ENCODE measurements at regions not wholly inside any gene's neighbourhood (a gene's known extent, or its start where the extent isn't known, plus 50 kb on each side); places are given as distances from the start of the nearest gene placed in this dataset.
A peak's percentile ranks its signal among the peaks of the same experiment; 100 is the strongest.

GRCh38 chr7:155930527-155930926 lies 118.3 kb upstream of the SHH start:
- H3K36me3 ChIP-seq: no peaks in the 10 kb centered on the region
- no peaks in the 10 kb centered on the region for H3K9me3 ChIP-seq
- TF ChIP-seq, protein P1, sequence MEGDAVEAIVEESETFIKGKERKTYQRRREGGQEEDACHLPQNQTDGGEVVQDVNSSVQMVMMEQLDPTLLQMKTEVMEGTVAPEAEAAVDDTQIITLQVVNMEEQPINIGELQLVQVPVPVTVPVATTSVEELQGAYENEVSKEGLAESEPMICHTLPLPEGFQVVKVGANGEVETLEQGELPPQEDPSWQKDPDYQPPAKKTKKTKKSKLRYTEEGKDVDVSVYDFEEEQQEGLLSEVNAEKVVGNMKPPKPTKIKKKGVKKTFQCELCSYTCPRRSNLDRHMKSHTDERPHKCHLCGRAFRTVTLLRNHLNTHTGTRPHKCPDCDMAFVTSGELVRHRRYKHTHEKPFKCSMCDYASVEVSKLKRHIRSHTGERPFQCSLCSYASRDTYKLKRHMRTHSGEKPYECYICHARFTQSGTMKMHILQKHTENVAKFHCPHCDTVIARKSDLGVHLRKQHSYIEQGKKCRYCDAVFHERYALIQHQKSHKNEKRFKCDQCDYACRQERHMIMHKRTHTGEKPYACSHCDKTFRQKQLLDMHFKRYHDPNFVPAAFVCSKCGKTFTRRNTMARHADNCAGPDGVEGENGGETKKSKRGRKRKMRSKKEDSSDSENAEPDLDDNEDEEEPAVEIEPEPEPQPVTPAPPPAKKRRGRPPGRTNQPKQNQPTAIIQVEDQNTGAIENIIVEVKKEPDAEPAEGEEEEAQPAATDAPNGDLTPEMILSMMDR (IDR thresholded peaks at IDR 0.05): no peak
- no peaks in the 10 kb centered on the region for H3K4me1 ChIP-seq
- intact Hi-C loops (cut with DNase I): no loop called here
- no peaks in the 10 kb centered on the region for H3K27me3 ChIP-seq
- no peak overlapping the region for H3K4me3 ChIP-seq
- peak in 1 of 2 donors; percentile 12 for DNase-seq (ENCODE audit: low spot score in 2 of 2)
- H3K27ac ChIP-seq: no peak overlapping the region

- no peaks in the 10 kb centered on the region for H3K4me1 ChIP-seq
- H3K27ac ChIP-seq: no peak overlapping the region
- TF ChIP-seq, protein P1 (IDR thresholded peaks at IDR 0.05): no peak
- H3K27me3 ChIP-seq: no peaks in the 10 kb centered on the region
- DNase-seq (ENCODE audit: low spot score in 2 of 2): peak in 1 of 2 donors; percentile 24
- H3K9me3 ChIP-seq: no peaks in the 10 kb centered on the region
- H3K4me3 ChIP-seq: no peak overlapping the region
- no peaks in the 10 kb centered on the region for H3K36me3 ChIP-seq
- intact Hi-C loops (cut with DNase I): no loop called here
Observed at GRCh38 chr7:155930061-155930460, 117.8 kb upstream of the SHH start.

DNA sequence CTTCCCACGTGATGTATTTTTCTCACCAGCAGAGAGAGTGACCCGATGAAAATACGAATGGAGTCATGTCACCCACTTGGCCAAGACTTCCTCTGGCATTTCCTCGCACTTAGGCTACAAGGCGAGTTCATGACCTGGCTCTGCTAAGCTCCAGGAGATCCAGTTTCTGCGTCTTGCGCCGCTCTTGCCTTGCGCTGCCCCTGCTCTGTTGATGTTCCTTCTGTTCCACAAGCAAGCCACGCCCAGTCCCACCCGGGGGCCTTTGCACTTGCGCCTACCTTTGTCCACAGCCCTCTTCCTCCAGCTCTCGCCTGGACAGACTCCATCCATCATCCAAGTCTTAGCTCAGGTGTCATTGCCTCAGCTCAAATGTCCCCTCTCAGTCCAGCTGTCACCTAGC lies 116.3 kb upstream of the SHH start:
- no peaks in the 10 kb centered on the region for H3K4me1 ChIP-seq
- peak in 1 of 2 donors; percentile 35 for DNase-seq (ENCODE audit: low spot score in 2 of 2)
- no peak overlapping the region for H3K4me3 ChIP-seq
- no peaks in the 10 kb centered on the region for H3K36me3 ChIP-seq
- TF ChIP-seq, protein P1 (IDR thresholded peaks at IDR 0.05): no peak
- no peaks in the 10 kb centered on the region for H3K9me3 ChIP-seq
- intact Hi-C loops (cut with DNase I): no loop called here
- H3K27ac ChIP-seq: no peak overlapping the region
- no peaks in the 10 kb centered on the region for H3K27me3 ChIP-seq

DNA sequence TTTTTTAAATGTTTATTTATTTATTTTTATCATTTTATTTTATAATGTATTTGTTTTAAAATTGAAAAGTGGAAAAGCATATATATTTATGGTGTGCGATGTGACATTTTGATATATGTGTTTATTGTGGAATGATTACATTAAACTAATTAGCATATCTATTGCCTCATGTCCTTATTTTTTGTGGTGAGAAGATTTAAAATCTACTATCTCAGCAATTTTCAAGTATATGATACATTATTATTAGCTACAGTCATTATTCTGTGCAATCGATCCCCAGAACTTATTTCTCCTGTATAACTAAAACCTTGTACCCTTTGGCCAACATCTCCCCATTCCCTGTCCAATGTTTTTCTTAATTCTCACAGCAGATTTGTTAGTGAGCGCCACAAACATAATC lies 115.6 kb upstream of the SHH start:
- Histone ChIP-seq H3K27ac (no peak overlapping the region), H3K9me3 (no peaks in the 10 kb centered on the region), H3K4me3 (no peak overlapping the region), H3K4me1 (no peaks in the 10 kb centered on the region), H3K27me3 (no peaks in the 10 kb centered on the region), H3K36me3 (no peaks in the 10 kb centered on the region)
- TF ChIP-seq, protein P1 (IDR thresholded peaks at IDR 0.05): no peak
- no peak for DNase-seq (ENCODE audit: low spot score in 2 of 2)
- intact Hi-C loops (cut with DNase I): no loop called here

- DNase-seq (ENCODE audit: low spot score in 2 of 2): peak in 1 of 2 donors; percentile 39
- Histone ChIP-seq H3K27ac (no peak overlapping the region), H3K4me1 (no peaks in the 10 kb centered on the region), H3K36me3 (no peaks in the 10 kb centered on the region), H3K4me3 (no peak overlapping the region), H3K9me3 (no peaks in the 10 kb centered on the region), H3K27me3 (no peaks in the 10 kb centered on the region)
- TF ChIP-seq, protein P1 (IDR thresholded peaks at IDR 0.05): no peak
- intact Hi-C loops (cut with DNase I): no loop called here
Observed at GRCh38 chr7:155925682-155926081, 113.4 kb upstream of the SHH start.
